HepG2 (cell line): ENCODE measurements at regions not wholly inside any gene's neighbourhood (a gene's known extent, or its start where the extent isn't known, plus 50 kb on each side); places are given as distances from the start of the nearest gene placed in this dataset.

ENCODE experiments used
- HDAC2 ChIP-seq: sonication (generic); formaldehyde crosslinking; IDR thresholded peaks from 2 replicates; pipeline ENCODE4 v1.4.0; 2020; ENCODE audit warnings: missing genetic modification reagents
- HMGA1 ChIP-seq: sonication (generic); formaldehyde crosslinking; conservative IDR thresholded peaks from 2 replicates; pipeline ENCODE4 v1.4.0; 2020; ENCODE audit warnings: missing genetic modification reagents
- HNRNPUL1 ChIP-seq: fragments of 200-400 bp; formaldehyde crosslinking; IDR thresholded peaks from 2 replicates; pipeline ENCODE4 v1.6.1; 2017; ENCODE audit warnings: low read depth, mild to moderate bottlenecking, low read length, moderate library complexity
- HOXA3 ChIP-seq: sonication (generic); formaldehyde crosslinking; IDR thresholded peaks from 2 replicates; pipeline ENCODE4 v1.5.0; 2020; ENCODE audit warnings: missing genetic modification reagents
- HOXA7 ChIP-seq: sonication (generic); formaldehyde crosslinking; IDR thresholded peaks from 2 replicates; pipeline ENCODE4 v1.8.1; 2022; ENCODE audit warnings: mild to moderate bottlenecking, missing genetic modification reagents, moderate library complexity
- KLF12 ChIP-seq: sonication (generic); formaldehyde crosslinking; IDR thresholded peaks from 2 replicates; pipeline ENCODE4 v1.4.0; 2020; ENCODE audit warnings: missing genetic modification reagents, borderline replicate concordance
- NAIF1 ChIP-seq: sonication (generic); formaldehyde crosslinking; IDR thresholded peaks from 2 replicates; pipeline ENCODE4 v1.5.0; 2020; ENCODE audit warnings: mild to moderate bottlenecking, missing genetic modification reagents, borderline replicate concordance
- NBN ChIP-seq: fragments of 450-650 bp; conservative IDR thresholded peaks from 2 replicates; pipeline ENCODE4 v1.6.1; 2017
- NCOA2 ChIP-seq: sonication (generic); formaldehyde crosslinking; IDR thresholded peaks from 2 replicates; pipeline ENCODE4 v1.8.0; 2022; ENCODE audit warnings: inconsistent platforms
- PCBP2 ChIP-seq: fragments of 200-400 bp; formaldehyde crosslinking; optimal IDR thresholded peaks from 2 replicates; pipeline ENCODE3; 2018; ENCODE audit warnings: low read length, low read depth; ENCODE audit not compliant: poor library complexity, severe bottlenecking
- SOX13 ChIP-seq, 3 experiments: fragments of 450-650 bp in 1 of 3; sonication (generic) in 1 of 3; formaldehyde crosslinking in 1 of 3; IDR thresholded peaks in 2 of 3; conservative IDR thresholded peaks in 1 of 3; 2 replicates each; pipeline versions ENCODE4 v1.5.0 to v1.6.1; 2016 to 2020; ENCODE audit warnings: antibody characterized with exemption in 1 of 3, mild to moderate bottlenecking in 1 of 3, missing compliant biosample characterization in 1 of 3, missing genetic modification reagents in 1 of 3, moderate library complexity in 1 of 3
- SP5 ChIP-seq: IDR thresholded peaks from 2 replicates; pipeline ENCODE4 v1.6.1; 2016; ENCODE audit warnings: low read depth, borderline replicate concordance
- ZNF34 ChIP-seq: sonication (generic); formaldehyde crosslinking; IDR thresholded peaks from 2 replicates; pipeline ENCODE4 v1.4.0; 2020; ENCODE audit warnings: mild to moderate bottlenecking, missing genetic modification reagents, borderline replicate concordance
- ZNF543 ChIP-seq: sonication (generic); formaldehyde crosslinking; IDR thresholded peaks from 2 replicates; pipeline ENCODE4 v1.4.0; 2020; ENCODE audit warnings: mild to moderate bottlenecking, missing genetic modification reagents
- ZNF619 ChIP-seq: sonication (generic); formaldehyde crosslinking; IDR thresholded peaks from 2 replicates; pipeline ENCODE4 v1.4.0; 2020; ENCODE audit warnings: mild to moderate bottlenecking, missing genetic modification reagents
- ZNF629 ChIP-seq: sonication (generic); formaldehyde crosslinking; conservative IDR thresholded peaks from 2 replicates; pipeline ENCODE4 v1.5.0; 2020; ENCODE audit warnings: missing genetic modification reagents
- ZNF775 ChIP-seq: sonication (generic); formaldehyde crosslinking; IDR thresholded peaks from 2 replicates; pipeline ENCODE4 v1.4.0; 2020; ENCODE audit warnings: missing genetic modification reagents, mild to moderate bottlenecking, moderate library complexity, borderline replicate concordance
- TF ChIP-seq, protein P1 (sequence below): sonication (generic); formaldehyde crosslinking; IDR thresholded peaks from 2 replicates; pipeline ENCODE4 v1.4.0; 2020; ENCODE audit warnings: mild to moderate bottlenecking, low read depth, missing genetic modification reagents
- TF ChIP-seq, protein P2 (sequence below): IDR thresholded peaks from 2 replicates; pipeline ENCODE4 v1.6.1; 2016
- TF ChIP-seq, protein P3 (sequence below): sonication (generic); formaldehyde crosslinking; IDR thresholded peaks from 2 replicates; pipeline ENCODE4 v1.5.1; 2020; ENCODE audit warnings: mild to moderate bottlenecking, missing genetic modification reagents, borderline replicate concordance
- TF ChIP-seq, protein P4 (sequence below): sonication (generic); formaldehyde crosslinking; IDR thresholded peaks from 2 replicates; pipeline ENCODE4 v1.4.0; 2020; ENCODE audit warnings: missing genetic modification reagents

DNA sequence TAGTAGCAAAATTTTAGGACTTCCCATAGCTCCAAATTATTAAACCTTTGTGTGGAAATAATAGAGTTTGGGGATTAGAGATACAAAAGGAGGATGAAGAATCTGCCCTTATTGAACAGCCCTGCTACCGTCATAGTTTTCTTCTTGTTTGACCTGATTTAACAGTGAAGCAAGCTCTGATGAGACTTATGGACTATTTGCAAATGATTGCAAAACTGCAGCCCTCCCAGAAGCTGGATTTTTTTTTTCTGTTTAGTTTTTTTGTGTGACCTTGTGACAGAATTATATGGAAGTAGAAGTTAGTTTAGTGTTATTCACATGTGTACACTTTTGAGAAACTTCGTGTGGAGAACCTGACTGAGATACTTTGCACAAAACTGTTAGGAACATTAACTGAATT, 267.8 kb downstream of the KCNRG start (continued):
- TF ChIP-seq SOX13 (IDR thresholded peaks at IDR 0.05) (no peak; the same call in 1 of the 2 replicates), SOX13 (CRISPR knock-in tag; conservative IDR thresholded peaks at IDR 0.05 in 1 of 2, IDR thresholded peaks at IDR 0.05 in 1 of 2) (peak in 1 of 2 experiments; percentile 79; a peak in 2 of 4 replicates), ZNF629 (no peak), NCOA2 (CRISPR knock-in tag) (peak; percentile 76), NAIF1 (CRISPR knock-in tag) (no peak), ZNF34 (CRISPR knock-in tag) (no peak), ZNF543 (CRISPR knock-in tag) (no peak), ZNF619 (CRISPR knock-in tag) (no peak), ZNF775 (CRISPR knock-in tag) (no peak), KLF12 (CRISPR knock-in tag) (no peak), HNRNPUL1 (no peak), SP5 (CRISPR knock-in tag) (0 out of 2 replicates have a peak, but pooled peaks have one; percentile 13), PCBP2 (no peak), NBN (no peak), HMGA1 (CRISPR knock-in tag) (no peak), HOXA7 (CRISPR knock-in tag) (no peak), HDAC2 (CRISPR knock-in tag) (peak; percentile 82), HOXA3 (no peak)
- TF ChIP-seq, protein P1, sequence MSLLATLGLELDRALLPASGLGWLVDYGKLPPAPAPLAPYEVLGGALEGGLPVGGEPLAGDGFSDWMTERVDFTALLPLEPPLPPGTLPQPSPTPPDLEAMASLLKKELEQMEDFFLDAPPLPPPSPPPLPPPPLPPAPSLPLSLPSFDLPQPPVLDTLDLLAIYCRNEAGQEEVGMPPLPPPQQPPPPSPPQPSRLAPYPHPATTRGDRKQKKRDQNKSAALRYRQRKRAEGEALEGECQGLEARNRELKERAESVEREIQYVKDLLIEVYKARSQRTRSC (CRISPR knock-in tag): no peak
- TF ChIP-seq, protein P2, sequence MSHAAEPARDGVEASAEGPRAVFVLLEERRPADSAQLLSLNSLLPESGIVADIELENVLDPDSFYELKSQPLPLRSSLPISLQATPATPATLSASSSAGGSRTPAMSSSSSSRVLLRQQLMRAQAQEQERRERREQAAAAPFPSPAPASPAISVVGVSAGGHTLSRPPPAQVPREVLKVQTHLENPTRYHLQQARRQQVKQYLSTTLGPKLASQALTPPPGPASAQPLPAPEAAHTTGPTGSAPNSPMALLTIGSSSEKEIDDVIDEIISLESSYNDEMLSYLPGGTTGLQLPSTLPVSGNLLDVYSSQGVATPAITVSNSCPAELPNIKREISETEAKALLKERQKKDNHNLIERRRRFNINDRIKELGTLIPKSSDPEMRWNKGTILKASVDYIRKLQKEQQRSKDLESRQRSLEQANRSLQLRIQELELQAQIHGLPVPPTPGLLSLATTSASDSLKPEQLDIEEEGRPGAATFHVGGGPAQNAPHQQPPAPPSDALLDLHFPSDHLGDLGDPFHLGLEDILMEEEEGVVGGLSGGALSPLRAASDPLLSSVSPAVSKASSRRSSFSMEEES (CRISPR knock-in tag): peak; percentile 79
- TF ChIP-seq, protein P3, sequence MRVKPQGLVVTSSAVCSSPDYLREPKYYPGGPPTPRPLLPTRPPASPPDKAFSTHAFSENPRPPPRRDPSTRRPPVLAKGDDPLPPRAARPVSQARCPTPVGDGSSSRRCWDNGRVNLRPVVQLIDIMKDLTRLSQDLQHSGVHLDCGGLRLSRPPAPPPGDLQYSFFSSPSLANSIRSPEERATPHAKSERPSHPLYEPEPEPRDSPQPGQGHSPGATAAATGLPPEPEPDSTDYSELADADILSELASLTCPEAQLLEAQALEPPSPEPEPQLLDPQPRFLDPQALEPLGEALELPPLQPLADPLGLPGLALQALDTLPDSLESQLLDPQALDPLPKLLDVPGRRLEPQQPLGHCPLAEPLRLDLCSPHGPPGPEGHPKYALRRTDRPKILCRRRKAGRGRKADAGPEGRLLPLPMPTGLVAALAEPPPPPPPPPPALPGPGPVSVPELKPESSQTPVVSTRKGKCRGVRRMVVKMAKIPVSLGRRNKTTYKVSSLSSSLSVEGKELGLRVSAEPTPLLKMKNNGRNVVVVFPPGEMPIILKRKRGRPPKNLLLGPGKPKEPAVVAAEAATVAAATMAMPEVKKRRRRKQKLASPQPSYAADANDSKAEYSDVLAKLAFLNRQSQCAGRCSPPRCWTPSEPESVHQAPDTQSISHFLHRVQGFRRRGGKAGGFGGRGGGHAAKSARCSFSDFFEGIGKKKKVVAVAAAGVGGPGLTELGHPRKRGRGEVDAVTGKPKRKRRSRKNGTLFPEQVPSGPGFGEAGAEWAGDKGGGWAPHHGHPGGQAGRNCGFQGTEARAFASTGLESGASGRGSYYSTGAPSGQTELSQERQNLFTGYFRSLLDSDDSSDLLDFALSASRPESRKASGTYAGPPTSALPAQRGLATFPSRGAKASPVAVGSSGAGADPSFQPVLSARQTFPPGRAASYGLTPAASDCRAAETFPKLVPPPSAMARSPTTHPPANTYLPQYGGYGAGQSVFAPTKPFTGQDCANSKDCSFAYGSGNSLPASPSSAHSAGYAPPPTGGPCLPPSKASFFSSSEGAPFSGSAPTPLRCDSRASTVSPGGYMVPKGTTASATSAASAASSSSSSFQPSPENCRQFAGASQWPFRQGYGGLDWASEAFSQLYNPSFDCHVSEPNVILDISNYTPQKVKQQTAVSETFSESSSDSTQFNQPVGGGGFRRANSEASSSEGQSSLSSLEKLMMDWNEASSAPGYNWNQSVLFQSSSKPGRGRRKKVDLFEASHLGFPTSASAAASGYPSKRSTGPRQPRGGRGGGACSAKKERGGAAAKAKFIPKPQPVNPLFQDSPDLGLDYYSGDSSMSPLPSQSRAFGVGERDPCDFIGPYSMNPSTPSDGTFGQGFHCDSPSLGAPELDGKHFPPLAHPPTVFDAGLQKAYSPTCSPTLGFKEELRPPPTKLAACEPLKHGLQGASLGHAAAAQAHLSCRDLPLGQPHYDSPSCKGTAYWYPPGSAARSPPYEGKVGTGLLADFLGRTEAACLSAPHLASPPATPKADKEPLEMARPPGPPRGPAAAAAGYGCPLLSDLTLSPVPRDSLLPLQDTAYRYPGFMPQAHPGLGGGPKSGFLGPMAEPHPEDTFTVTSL (CRISPR knock-in tag): peak; percentile 75; the same call in 1 of the 2 replicates
- TF ChIP-seq, protein P4, sequence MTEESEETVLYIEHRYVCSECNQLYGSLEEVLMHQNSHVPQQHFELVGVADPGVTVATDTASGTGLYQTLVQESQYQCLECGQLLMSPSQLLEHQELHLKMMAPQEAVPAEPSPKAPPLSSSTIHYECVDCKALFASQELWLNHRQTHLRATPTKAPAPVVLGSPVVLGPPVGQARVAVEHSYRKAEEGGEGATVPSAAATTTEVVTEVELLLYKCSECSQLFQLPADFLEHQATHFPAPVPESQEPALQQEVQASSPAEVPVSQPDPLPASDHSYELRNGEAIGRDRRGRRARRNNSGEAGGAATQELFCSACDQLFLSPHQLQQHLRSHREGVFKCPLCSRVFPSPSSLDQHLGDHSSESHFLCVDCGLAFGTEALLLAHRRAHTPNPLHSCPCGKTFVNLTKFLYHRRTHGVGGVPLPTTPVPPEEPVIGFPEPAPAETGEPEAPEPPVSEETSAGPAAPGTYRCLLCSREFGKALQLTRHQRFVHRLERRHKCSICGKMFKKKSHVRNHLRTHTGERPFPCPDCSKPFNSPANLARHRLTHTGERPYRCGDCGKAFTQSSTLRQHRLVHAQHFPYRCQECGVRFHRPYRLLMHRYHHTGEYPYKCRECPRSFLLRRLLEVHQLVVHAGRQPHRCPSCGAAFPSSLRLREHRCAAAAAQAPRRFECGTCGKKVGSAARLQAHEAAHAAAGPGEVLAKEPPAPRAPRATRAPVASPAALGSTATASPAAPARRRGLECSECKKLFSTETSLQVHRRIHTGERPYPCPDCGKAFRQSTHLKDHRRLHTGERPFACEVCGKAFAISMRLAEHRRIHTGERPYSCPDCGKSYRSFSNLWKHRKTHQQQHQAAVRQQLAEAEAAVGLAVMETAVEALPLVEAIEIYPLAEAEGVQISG (CRISPR knock-in tag): no peak
